ENCODE measurements at regions not wholly inside any gene's neighbourhood (a gene's known extent, or its start where the extent isn't known, plus 50 kb on each side); places are given as distances from the start of the nearest gene placed in this dataset.

DNA sequence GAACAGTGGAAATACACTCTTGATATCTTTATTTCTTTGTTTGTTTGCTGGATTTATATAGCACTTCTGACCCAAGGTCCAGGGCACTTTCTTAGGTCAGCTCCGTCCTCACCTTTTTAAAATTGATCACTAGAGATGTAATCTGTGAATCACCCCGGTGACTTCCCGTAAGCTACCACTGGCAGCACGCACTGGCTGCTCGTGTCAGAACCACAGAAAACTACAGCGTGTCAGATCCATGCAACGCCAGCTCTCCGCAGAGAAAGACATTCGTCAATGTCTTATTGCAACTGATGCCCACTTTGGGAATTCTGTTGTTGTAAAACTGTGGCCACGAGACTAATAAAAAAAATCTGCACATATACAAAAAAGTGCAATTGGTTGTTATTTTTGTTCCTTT lies 779.4 kb upstream of the ZEB2 start:
- TF ChIP-seq, protein P1, sequence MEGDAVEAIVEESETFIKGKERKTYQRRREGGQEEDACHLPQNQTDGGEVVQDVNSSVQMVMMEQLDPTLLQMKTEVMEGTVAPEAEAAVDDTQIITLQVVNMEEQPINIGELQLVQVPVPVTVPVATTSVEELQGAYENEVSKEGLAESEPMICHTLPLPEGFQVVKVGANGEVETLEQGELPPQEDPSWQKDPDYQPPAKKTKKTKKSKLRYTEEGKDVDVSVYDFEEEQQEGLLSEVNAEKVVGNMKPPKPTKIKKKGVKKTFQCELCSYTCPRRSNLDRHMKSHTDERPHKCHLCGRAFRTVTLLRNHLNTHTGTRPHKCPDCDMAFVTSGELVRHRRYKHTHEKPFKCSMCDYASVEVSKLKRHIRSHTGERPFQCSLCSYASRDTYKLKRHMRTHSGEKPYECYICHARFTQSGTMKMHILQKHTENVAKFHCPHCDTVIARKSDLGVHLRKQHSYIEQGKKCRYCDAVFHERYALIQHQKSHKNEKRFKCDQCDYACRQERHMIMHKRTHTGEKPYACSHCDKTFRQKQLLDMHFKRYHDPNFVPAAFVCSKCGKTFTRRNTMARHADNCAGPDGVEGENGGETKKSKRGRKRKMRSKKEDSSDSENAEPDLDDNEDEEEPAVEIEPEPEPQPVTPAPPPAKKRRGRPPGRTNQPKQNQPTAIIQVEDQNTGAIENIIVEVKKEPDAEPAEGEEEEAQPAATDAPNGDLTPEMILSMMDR (IDR thresholded peaks at IDR 0.05; ENCODE audit: borderline replicate concordance, extremely low read depth, insufficient read depth), result no peak

DNA sequence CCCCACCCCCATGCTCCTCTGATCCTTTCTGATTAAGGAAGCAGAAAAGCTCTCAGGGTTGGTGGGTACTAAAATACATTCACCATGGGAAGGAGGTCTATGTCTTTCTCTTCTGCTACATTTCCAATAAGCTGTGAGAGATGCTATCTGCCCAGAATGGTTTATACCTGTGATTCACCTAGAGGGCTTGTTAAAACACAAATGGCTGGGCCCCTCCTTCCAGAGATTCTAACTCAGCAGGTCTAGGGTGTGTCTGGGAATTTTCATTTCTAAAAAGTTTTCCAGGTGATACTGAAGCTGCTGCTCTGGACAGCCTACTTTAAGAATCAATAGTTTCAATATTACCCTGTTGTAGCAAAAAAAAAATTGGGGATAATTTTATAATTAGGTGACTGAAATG lies 772.2 kb upstream of the ZEB2 start:
- no peak overlapping the region for H3K9ac ChIP-seq (ENCODE audit: low read length in 3 of 3)
- no peaks in the 10 kb centered on the region for H3K36me3 ChIP-seq (ENCODE audit: control insufficient read depth in 2 of 3, insufficient read depth in 3 of 3, low read length in 3 of 3)
- no peaks in the 10 kb centered on the region for H3K27me3 ChIP-seq (ENCODE audit: control insufficient read depth, insufficient read depth, low read length)
- TF ChIP-seq, protein P1 (IDR thresholded peaks at IDR 0.05; ENCODE audit: borderline replicate concordance, extremely low read depth, insufficient read depth), result no peak
- no peak overlapping the region for H3K4me3 ChIP-seq (ENCODE audit: low read length in 3 of 3)
- no peak overlapping the region for H3K27ac ChIP-seq (ENCODE audit: low read depth in 2 of 2, low read length in 2 of 2)
- no peaks in the 10 kb centered on the region for H3K9me3 ChIP-seq (ENCODE audit: control insufficient read depth in 2 of 3, insufficient read depth in 1 of 3, low read length in 3 of 3)
- FAIRE-seq (no peak), DNase-seq (no peak)
- H3K4me1 ChIP-seq (ENCODE audit: control insufficient read depth in 2 of 3, insufficient read depth in 2 of 3, low read depth in 1 of 3, low read length in 3 of 3), result no peaks in the 10 kb centered on the region
- intact Hi-C loops (cut with DNase I), result no loop called here

More for the DNA sequence above, 779.4 kb upstream of the ZEB2 start:
- FAIRE-seq (no peak), DNase-seq (no peak)
- Histone ChIP-seq H3K27ac (ENCODE audit: low read depth in 2 of 2, low read length in 2 of 2) (no peak overlapping the region), H3K36me3 (ENCODE audit: control insufficient read depth in 2 of 3, insufficient read depth in 3 of 3, low read length in 3 of 3) (no peaks in the 10 kb centered on the region), H3K9ac (ENCODE audit: low read length in 3 of 3) (no peak overlapping the region), H3K27me3 (ENCODE audit: control insufficient read depth, insufficient read depth, low read length) (no peaks in the 10 kb centered on the region), H3K4me3 (ENCODE audit: low read length in 3 of 3) (no peak overlapping the region), H3K4me1 (ENCODE audit: control insufficient read depth in 2 of 3, insufficient read depth in 2 of 3, low read depth in 1 of 3, low read length in 3 of 3) (no peaks in the 10 kb centered on the region), H3K9me3 (ENCODE audit: control insufficient read depth in 2 of 3, insufficient read depth in 1 of 3, low read length in 3 of 3) (no peaks in the 10 kb centered on the region)
- intact Hi-C loops (cut with DNase I), result no loop called here

DNA sequence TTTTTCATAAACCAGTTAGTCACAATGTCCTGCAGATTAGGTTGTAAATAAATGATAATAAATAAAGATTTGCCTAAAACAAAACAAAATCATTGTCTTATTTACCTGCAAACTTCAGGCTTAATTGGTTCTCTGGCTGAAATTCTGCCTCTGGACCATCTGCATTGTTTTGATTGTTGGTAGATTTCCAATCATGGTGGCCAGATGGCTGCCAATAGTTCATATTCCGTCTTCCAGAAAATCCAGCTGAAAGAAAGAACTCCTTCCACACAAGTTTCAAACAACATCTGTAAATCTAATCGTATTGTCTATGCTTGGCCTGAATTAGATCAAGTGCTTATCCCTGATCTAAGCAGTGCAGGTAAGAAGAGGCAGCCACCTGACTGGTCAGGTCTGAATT lies 771.1 kb upstream of the ZEB2 start:
- Histone ChIP-seq H3K4me1 (ENCODE audit: control insufficient read depth in 2 of 3, insufficient read depth in 2 of 3, low read depth in 1 of 3, low read length in 3 of 3) (no peaks in the 10 kb centered on the region), H3K36me3 (ENCODE audit: control insufficient read depth in 2 of 3, insufficient read depth in 3 of 3, low read length in 3 of 3) (no peaks in the 10 kb centered on the region), H3K9ac (ENCODE audit: low read length in 3 of 3) (no peak overlapping the region), H3K9me3 (ENCODE audit: control insufficient read depth in 2 of 3, insufficient read depth in 1 of 3, low read length in 3 of 3) (no peaks in the 10 kb centered on the region), H3K4me3 (ENCODE audit: low read length in 3 of 3) (no peak overlapping the region), H3K27me3 (ENCODE audit: control insufficient read depth, insufficient read depth, low read length) (no peaks in the 10 kb centered on the region), H3K27ac (ENCODE audit: low read depth in 2 of 2, low read length in 2 of 2) (no peak overlapping the region)
- TF ChIP-seq, protein P1 (IDR thresholded peaks at IDR 0.05; ENCODE audit: borderline replicate concordance, extremely low read depth, insufficient read depth), result no peak
- FAIRE-seq (no peak), DNase-seq (no peak)
- intact Hi-C loops (cut with DNase I), result no loop called here

DNA sequence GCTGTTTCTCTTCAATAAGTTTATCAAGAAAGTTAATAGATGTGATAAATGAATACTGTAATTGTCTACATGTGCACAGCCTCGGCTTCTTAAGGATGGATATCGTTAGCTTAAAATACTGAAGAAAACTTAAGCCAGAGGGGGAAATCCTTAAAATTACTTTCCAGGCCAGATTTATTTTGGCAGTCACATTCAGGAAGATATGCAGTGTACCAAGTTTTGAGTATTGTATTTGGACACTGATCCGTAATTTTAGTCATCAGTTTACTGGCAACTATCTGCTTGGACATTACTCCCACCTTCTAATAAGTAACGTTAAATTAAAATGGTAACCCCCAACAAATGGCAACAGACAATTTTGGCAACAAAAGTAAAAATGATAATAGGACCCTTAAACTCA lies 770.0 kb upstream of the ZEB2 start:
- DNase-seq (no peak), FAIRE-seq (no peak)
- TF ChIP-seq, protein P1 (IDR thresholded peaks at IDR 0.05; ENCODE audit: borderline replicate concordance, extremely low read depth, insufficient read depth), result no peak
- Histone ChIP-seq H3K27me3 (ENCODE audit: control insufficient read depth, insufficient read depth, low read length) (no peaks in the 10 kb centered on the region), H3K27ac (ENCODE audit: low read depth in 2 of 2, low read length in 2 of 2) (no peak overlapping the region), H3K9ac (ENCODE audit: low read length in 3 of 3) (no peak overlapping the region), H3K4me1 (ENCODE audit: control insufficient read depth in 2 of 3, insufficient read depth in 2 of 3, low read depth in 1 of 3, low read length in 3 of 3) (no peaks in the 10 kb centered on the region), H3K4me3 (ENCODE audit: low read length in 3 of 3) (no peak overlapping the region), H3K9me3 (ENCODE audit: control insufficient read depth in 2 of 3, insufficient read depth in 1 of 3, low read length in 3 of 3) (no peaks in the 10 kb centered on the region), H3K36me3 (ENCODE audit: control insufficient read depth in 2 of 3, insufficient read depth in 3 of 3, low read length in 3 of 3) (no peaks in the 10 kb centered on the region)
- intact Hi-C loops (cut with DNase I), result no loop called here

All from kidney (tissue), 13 donors.